DMS53 treated with DMSO at 0.1 percent for 48 hours (cell line): ENCODE measurements at regions not wholly inside any gene's neighbourhood (a gene's known extent, or its start where the extent isn't known, plus 50 kb on each side); places are given as distances from the start of the nearest gene placed in this dataset.

Experiments used
- DNase-seq: peaks from one replicate; lab custom pipeline; 2025; ENCODE audit not compliant: unreplicated experiment; lab: John Stamatoyannopoulos, UW

- DNase-seq: no peak
These were observed 238.9 kb downstream of the HS3ST1 start for GRCh38 chr4:11189756-11190155.

GRCh38 chr4:11183356-11183740 is 245.3 kb downstream of the HS3ST1 start:
- no peak for DNase-seq

- no peak for DNase-seq
These were observed 245.9 kb downstream of the HS3ST1 start for GRCh38 chr4:11182586-11183355.

GRCh38 chr4:11182031-11182430 is 246.7 kb downstream of the HS3ST1 start:
- no peak for DNase-seq

- no peak for DNase-seq
These were observed 248.9 kb downstream of the HS3ST1 start for GRCh38 chr4:11179796-11180195.

GRCh38 chr4:11178433-11178832 is 250.3 kb downstream of the HS3ST1 start:
- DNase-seq: no peak

- no peak for DNase-seq
These were observed 253.3 kb downstream of the HS3ST1 start for GRCh38 chr4:11175374-11175773.

- DNase-seq: no peak
These were observed 262.1 kb downstream of the HS3ST1 start for GRCh38 chr4:11166606-11167005.

GRCh38 chr4:11166034-11166433 is 262.7 kb downstream of the HS3ST1 start:
- DNase-seq: no peak

- no peak for DNase-seq
These were observed 263.6 kb downstream of the HS3ST1 start for GRCh38 chr4:11165052-11165451.

GRCh38 chr4:11160288-11160687 is 268.4 kb downstream of the HS3ST1 start:
- DNase-seq: no peak

GRCh38 chr4:11158971-11159370 is 269.7 kb downstream of the HS3ST1 start:
- no peak for DNase-seq

- no peak for DNase-seq
These were observed 273.4 kb downstream of the HS3ST1 start for GRCh38 chr4:11155208-11155867.

- DNase-seq: no peak
These were observed 275.4 kb downstream of the HS3ST1 start for GRCh38 chr4:11153171-11153750.

GRCh38 chr4:11152684-11153083 is 276.0 kb downstream of the HS3ST1 start:
- DNase-seq: no peak

- DNase-seq: no peak
These were observed 277.2 kb downstream of the HS3ST1 start for GRCh38 chr4:11151500-11151899.

- no peak for DNase-seq
These were observed 279.0 kb downstream of the HS3ST1 start for GRCh38 chr4:11149612-11150259.

GRCh38 chr4:11139871-11140270 is 288.8 kb downstream of the HS3ST1 start:
- no peak for DNase-seq

GRCh38 chr4:11138964-11139363 is 289.7 kb downstream of the HS3ST1 start:
- DNase-seq: no peak

- DNase-seq: no peak
These were observed 294.0 kb downstream of the HS3ST1 start for GRCh38 chr4:11134705-11135104.

- no peak for DNase-seq
These were observed 294.8 kb downstream of the HS3ST1 start for GRCh38 chr4:11133868-11134267.

GRCh38 chr4:11132478-11132877 is 296.2 kb downstream of the HS3ST1 start:
- DNase-seq: no peak
